HG02571 (cell line): ENCODE measurements at regions not wholly inside any gene's neighbourhood (a gene's known extent, or its start where the extent isn't known, plus 50 kb on each side); places are given as distances from the start of the nearest gene placed in this dataset.
A peak's percentile ranks its signal among the peaks of the same experiment; 100 is the strongest.

Source experiments
- ATAC-seq: cut with Tn5 transposase; IDR thresholded peaks from one replicate; pipeline ENCODE4 v1.9.1; 2021; ENCODE audit warnings: mild to moderate bottlenecking, moderate library complexity; ENCODE audit not compliant: unreplicated experiment

DNA sequence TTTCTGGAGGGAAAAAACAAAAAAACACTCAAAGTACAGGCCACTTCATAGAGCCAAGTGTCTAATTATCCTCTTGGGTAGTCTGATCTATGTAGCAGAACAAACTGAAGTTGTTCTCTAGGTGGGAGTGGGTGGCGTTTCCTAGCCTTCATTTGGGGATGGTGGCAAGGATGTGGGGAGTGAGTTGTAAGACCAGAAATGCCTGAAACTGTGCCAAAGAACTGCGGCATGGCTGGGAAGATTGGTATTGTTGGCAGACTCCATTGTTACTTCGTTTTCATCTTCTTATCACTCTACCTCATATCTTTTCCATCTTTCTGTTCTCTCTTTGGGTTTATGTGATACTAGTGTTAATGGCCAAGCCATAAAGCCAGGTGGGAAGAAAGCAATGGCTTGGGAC, 177.3 kb upstream of the DDHD1 start:
- no peak for ATAC-seq

DNA sequence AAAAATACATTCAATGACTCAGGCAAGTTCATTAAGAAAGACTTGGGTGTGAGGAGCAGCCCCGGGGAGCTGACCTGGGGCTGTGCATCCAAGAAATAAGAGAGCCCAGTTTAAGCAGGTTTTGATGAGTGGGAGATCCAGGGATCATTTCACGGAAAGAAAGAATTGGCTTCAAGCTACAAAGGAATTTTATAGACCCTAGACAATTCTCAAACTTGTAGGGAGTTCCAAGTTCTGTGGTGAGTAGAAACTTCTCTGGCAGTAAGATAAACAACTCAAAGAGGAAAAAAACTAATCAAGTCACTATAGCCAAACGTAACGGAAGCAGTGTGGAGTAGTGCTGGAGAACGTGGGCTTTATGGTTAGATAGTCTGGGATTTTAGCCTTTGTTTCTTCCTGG, 175.7 kb upstream of the DDHD1 start:
- ATAC-seq: no peak

DNA sequence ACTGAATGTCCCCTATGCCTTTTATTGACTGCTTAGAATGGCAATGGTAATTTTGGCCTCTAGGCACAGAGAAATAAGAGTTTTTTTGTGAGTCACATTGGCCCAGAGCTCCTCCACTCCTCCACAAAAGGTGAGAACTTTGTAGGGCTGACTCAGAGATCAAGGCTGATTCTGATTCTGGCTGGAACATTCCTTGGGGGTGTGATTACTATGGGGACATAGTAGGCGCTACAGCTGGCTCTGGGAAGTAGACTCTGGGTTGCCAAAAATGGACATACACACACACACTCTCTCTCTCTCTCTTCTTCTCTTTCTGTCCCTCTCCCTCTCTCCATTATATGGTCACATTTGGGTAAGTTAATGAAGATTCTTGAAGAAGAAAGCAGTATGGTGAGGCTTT, 174.6 kb upstream of the DDHD1 start:
- ATAC-seq: no peak

DNA sequence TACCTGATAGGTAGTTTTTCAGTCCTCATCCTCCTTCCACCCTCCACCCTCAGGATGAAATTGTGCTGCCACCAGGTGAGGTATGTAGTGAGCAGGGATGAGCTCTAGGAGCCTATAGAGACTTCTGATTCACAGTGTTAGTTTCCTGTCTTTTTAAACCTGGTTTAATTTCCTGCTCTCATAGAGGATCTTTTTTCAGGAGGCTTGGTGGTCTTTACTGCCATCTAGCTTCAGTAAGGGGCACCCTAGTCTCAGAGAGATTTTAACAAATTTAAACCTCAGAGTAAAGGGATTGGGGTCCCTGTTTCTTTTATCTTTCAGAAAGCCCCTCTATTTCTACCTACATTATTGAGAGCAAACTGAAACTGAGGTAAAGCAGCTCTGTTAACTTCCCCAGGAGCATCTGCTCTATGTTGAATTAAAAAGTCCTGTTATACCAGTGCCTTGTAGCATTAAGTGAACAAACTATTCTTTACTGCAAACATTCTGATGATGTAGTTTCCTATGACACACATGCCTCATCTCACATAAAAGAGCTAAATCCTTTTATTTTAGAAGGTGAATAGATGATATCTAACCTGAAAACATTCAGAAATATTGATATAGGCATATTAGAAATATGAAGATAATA, 172.2 kb upstream of the DDHD1 start:
- ATAC-seq: no peak

DNA sequence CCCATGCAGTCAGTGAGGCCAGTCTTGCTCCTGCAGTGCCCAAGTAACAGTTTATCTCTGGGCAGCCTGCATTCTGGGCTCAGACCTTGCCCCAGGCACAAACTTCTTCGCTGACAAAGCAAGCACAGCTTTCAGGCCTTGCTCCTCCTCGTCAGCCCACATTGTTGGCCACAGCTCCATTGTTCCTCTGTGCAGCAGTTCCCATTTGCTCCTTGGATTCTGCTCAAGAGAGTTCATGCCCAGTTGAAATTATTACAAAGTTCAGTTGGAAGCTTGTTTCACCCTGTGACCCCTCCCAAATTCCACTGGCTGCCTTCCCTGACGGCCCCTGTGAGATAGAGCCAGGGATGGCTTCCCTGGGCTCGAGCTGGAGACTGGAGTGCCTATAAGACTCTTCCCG, 163.4 kb upstream of the DDHD1 start:
- no peak for ATAC-seq

DNA sequence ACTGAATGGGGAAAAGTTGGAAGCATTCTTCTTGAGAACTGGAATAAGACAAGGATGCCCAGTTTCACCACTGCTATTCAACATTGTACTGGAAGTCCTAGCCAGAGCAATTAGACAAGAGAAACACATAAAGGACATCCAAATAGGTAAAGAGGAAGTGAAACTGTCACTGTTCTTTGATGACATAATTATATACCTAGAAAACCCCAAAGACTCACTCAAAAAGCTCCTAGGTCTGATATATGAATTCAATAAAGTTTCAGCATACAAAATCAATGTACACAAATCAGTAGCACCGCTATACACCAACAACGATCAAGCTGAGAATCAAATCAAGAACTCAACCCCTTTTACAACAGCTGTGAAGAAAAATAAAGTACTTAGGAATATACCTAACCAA, 157.3 kb upstream of the DDHD1 start:
- ATAC-seq: peak; percentile 62

DNA sequence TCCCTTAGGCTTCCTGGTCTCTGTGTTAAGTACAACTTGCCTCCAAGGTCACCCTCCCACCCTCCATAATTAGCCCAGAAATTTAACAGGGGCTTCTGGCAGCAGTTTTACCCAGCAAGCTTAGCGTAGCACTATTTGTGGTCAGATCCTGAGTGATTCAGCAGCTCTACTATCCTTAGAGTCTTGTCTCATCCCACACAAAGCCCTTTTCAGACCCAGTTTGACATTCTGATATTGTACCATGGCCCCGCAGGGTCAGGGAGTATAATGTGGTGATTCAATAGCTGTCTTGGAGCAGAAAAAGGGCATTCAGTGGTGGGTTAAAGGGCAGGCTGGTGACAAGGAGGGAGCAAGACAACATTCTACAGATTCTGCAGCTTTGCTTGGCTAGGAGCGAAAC, 153.8 kb upstream of the DDHD1 start:
- no peak for ATAC-seq

DNA sequence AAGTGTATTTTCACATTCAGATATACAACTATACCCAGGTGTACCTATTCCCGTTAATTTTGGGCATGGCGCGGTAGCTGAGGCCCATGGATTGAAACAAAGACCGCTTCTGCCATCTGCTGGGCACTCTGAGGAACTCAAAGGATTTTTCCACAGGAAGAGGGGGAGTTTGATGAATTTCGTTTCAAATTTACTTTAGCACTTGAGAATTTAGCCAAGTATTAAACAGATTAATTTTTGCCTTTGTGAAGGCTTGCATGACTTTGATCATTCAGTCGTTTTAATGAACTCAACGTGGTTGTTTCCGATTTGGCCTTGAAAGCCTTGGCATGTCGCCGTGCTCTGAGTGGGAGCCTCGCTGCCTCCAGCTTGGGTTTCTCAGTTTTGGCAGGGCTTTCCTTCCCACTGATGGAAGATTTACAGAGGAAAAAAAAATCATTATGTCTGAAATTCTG, 153.2 kb upstream of the DDHD1 start:
- no peak for ATAC-seq

DNA sequence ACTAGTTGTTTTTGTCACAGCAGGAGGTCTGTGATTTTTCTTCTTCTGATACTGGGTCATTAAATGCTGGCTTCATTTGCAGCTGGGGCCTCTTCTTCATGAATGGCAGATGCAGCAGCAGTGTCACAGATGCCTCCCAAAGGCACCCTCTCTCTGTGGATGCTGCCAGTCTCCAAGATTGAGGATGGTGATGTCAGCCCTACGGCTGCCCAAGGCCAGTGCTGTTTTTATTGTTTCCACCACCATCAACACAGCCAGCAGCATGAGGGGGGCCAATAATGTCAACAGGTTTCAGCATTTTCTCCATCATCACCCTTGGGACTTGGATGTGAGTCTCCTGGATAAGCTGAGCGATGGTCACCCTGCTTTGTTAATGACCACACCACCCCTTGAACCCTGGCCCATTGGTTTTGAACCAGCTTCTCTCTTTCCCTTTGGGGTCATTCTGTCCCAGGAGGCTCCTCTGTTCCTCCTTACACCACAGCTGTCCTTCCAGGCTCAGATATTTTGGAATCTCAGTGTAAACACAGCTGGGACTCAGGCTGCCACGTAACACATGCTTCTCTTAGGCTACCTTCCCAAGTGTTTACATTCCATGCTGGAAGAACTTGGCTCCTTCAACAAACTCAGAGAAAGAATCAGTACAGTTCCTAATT, 151.7 kb upstream of the DDHD1 start:
- no peak for ATAC-seq

DNA sequence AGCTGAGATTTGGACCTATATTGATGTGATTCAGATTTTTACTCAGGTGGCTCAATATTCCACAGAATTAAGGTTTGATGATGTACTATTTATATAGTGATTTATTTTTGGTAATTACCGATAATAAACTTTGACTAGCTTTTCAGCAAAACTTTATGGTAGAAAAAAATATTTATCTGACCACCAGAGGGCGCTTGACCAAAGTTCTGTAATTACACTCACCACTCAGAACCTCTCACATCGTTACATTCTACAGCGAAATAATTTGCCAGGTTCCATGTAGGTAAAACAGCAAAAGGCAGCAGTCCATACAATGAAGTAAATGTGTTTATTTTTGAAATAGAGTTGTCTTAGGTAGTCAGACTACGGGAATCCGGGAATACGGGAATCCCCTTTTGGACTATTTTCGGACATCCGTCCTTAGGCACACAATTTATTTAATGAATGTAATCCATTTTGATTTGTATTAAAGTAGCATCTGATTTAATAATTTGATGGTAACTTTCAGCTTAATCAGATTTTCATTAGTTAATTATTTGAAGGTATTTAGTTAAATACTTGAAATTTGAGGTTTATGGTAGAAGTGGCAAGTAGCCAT, 143.0 kb upstream of the DDHD1 start:
- no peak for ATAC-seq

DNA sequence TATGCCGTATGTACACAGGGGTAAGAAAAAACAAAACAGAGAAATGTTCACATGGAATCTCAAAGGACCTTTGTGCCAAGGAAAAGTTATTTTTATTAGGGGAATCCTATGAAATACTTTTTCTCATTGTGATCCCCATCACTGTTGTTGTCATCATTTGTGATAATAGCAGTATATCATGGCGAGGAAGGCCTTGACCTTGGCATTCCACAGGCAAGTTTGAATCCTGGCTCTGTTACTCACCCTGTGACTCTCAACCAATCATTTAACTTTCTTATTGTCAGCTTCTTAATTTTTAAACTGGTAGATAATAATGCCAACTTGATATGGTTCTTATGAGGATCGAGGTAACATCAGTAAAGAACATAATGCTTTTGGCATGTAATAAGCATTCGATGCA, 142.2 kb upstream of the DDHD1 start:
- no peak for ATAC-seq

DNA sequence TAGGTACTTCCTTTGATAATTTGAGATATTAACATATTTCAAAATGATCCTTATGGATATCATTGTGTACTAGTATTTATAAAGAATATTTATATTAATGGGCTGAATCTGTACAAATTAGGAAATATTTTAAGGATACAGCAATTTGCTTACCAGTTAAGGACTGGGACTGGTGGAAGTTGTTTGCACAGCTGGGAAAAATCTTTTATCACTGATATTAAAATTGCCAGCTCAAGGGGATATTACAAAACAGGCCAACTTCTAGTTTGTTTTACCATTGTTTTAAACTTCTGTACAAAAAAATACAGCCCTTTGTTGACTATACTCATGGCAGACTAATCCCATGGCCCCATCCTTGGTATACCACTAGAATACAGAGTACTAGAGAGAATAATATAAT, 133.2 kb upstream of the DDHD1 start:
- no peak for ATAC-seq

DNA sequence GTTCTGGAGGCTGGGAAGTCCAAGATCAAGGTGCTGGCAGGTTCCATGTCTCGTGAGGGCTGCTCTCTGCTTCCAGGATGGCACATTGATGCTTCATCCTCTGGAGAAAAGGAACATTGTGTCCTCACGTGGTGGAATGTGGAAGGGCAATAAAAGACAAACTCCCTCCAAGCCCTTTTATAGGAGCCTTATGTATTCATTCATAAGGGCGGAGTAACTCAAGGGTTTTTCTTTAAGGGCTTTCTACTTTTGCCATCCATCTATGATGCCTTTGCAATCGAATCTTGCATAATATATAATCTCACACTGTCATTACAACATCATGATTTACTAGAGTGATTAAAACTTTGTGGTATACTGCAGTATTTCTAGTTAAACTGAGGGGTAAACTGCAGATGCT, 132.7 kb upstream of the DDHD1 start:
- no peak for ATAC-seq

DNA sequence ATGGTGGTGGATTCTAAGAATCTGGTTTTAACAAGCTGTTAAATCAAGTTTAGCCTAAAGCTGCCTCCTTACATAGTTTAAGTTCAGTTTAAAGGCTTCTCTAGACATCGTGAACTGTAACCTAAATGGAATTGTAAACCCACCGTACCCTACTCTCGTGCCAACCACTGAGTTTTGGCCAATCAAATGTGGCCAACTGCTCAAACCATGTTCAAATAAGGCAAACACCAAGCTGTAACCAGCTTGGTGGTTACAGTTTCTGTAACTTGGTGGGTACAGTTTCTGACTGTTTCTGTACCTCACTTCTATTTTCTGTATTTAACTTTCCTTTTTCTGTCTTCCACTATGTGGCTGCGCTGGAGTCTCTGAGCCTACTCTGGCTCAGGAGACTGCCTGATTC, 131.9 kb upstream of the DDHD1 start:
- no peak for ATAC-seq

DNA sequence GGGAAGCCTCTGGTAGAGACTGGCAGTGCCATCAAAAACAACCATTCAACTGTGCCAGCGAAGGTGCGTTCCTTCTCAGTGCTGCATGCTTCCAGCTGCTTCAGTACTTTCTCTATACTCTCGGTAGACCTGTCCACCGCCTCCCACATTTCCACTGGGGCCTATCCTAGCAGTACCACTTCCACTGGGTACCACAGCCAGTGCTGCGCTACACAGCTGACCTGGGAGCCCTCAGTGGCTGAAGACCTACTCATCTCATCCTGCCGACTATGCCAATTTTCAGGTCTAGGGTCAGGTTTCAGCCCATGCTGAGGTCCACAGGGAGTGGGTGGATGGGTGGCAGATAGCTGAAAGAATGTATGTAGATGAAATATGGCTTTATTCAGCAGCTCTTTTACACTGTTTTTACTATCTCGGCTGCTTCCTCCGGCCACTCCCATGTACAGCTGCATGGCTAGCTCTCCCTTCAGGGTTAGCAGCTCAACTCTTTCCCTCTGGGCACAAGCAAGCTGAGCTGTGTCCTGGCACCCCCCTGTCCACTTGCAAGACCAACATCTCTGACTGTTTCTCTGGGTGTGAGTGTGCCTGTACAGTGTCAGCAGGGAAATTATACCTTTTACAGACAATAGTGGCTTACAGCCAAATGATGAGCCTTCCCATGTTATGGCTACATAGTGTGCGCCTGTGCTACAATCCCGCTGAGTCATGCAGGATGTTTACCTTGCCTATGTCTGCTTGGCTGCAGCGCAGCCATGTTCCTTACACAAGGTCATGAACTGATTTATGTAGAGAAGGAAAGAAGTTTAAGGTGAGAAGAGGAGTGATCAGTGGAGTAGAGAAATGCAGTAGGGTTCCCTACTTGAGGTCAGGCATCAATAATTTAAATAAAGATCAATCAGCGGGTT, 125.7 kb upstream of the DDHD1 start:
- ATAC-seq: no peak

DNA sequence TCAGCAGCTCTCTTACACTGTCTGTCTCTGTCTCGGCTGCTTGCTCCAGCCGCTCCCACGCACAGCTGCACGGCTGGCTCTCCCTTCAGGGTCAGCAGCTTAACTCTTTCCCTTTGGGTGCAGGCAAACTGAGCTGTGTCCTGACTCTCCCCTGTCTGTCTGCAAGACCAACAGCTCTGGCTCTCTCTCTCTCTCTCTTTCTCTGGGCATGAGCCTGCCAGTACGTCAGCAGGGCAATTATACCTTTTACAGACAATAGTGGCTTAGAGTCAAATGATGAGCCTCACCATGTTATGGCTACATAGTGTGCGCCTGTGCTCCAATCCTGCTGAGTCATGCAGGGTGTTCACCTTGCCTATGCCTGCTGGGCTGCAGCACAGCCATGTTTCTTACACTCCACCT, 120.5 kb upstream of the DDHD1 start:
- ATAC-seq: no peak

DNA sequence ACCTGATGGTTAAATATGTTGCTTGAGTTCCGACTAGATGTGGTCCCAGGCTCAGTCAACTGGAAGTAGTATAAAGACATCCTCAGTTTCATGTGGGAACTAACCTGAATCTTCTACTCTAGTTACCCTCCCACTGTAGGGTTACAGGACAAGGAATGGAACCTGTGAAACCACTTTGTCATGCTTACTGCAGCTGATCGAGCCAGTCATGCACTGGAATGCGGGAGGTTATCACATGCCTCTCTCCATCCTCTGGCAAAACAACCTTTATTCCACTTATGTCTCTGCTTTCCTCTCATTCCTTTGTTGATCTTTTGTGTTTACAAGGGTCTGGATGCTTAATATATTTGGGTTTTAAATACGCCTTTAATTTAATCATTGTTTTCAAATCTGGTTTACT, 111.9 kb upstream of the DDHD1 start:
- no peak for ATAC-seq

DNA sequence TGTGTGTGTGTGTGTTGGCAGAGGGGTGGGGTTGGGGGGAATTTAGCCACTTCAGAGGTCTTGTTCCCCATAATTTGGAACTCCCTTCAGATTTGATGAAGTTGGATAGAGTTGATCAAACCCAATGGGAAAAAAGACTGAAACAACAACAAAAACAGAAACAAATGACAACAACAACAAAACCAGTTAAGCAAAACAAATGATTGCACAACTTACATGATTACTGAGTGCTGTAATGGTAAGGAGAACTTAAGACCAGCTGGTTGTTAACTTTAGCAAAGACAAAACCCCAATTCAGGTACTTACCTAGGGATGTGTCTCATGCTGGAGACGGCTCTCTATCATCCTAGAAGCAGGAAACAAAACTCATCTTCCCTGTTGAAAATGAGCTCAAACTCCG, 107.8 kb upstream of the DDHD1 start:
- ATAC-seq: no peak

DNA sequence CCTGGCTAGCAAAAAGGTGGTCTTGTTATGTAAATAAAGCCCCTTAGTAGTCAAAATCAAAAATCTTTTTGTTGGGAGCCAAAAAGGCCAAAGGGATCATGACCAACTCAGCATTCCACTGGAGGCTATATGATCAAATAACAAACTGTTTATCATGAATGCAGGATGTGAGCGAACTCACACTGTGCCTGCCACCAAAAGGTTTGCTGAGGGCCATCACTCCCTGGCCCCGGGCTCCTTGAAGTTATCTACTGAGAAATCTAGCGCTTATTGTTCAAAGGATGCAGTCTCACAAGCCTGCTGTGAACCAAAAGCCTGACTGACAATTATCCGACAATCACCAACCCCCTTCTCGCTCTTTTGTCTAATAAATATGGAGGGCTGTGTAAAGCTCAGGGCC, 107.2 kb upstream of the DDHD1 start:
- no peak for ATAC-seq

DNA sequence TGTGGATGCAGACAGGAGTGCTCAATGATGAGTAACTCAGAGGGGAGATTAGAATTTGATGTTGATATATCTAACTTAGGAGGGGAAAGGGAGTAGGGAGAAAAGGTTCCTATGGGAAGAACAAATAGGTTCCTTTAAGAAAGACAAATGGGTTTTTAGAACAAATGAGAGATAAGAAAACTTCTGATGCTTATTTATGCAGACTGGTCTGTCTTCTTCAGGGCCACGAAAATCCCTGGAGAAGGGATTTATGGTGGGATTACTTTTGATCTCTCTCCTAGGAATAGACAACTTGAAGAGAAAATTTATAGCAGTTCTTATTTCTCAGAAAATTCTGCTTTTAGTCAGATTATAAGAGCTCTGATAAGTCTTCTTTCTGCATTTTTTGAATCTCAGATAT, 99.0 kb upstream of the DDHD1 start:
- ATAC-seq: no peak

DNA sequence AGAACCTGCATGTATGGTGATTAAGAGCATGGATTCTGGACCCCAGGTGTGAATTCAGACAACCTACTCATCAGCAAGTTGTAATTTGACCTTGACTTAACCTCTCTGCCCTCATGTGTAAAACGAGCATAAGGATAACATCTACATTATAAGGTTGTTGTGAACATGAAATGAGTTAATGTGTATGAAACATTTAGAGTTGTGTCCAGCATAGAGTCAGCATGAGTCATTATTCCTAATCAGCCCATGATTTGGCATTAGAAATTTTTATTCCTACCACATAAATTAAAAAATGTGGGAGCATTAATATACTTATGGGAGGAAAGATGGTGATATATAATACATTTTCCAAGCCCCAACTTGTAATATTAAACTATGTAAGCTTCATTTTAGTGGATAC, 95.9 kb upstream of the DDHD1 start:
- ATAC-seq: no peak
